ENCODE measurements at regions not wholly inside any gene's neighbourhood (a gene's known extent, or its start where the extent isn't known, plus 50 kb on each side); places are given as distances from the start of the nearest gene placed in this dataset.
"Not testable (repeated sequence)": the region's sequence is repeated elsewhere in the genome, so short reads cannot be mapped to it uniquely, and the experiment has no call there.

DNA sequence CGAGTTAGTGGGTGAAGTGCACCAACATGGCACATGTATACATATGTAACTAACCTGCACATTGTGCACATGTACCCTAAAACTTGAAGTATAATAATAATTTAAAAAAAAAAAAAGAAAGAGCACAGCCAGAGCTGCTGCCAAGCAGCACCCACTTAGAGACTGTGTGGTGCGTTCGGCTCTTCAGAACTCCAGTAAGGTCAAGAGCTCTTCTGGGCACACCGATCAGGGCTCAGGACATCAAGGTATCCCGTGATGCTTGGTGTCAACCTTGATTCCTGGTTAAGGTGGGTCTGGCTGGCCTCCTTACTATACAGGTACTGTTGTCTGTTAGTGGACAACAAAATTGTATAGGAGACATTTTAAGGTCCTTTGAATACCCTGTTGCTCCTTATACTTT is 385.7 kb upstream of the AKR1E2 start:
- DNase-seq (ENCODE audit: low spot score) = no peak

DNA sequence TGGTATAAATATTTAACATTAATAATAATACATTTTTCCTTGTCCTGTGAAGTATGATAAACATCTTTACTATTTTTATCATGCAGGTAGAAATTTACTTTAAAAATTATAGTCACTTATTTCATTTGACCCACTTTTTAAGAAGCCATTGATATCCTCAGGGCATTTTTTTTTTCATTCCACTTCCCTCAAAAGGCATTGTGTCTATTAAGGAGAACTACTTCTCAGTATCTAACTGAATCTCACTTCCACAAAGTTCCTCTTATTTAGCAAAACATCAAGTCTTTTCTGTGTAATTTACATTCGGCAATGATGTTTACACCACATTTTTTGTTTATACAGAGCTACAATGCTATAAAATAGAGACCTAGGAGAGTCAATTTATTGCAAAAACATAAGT is 388.2 kb upstream of the AKR1E2 start:
- DNase-seq (ENCODE audit: low spot score) = no peak

DNA sequence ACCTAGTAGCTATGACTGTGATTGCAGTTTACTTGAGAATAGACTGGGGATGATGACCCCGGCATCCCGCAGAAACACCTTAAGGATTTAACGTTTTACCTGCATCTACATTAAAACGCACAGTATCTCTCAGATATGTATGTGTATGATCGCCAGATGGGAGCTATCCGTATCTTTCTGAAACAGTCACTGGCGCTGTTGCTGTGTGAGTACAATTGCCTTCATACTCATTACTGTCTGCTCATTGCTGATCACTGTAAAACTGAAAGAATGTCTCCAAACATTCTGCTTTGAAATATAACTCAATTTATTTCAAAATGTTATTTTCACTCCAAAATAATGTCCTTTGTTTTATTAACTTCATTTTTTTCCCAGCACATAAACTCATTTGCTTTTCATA is 388.9 kb upstream of the AKR1E2 start:
- DNase-seq (ENCODE audit: low spot score) = no peak

DNA sequence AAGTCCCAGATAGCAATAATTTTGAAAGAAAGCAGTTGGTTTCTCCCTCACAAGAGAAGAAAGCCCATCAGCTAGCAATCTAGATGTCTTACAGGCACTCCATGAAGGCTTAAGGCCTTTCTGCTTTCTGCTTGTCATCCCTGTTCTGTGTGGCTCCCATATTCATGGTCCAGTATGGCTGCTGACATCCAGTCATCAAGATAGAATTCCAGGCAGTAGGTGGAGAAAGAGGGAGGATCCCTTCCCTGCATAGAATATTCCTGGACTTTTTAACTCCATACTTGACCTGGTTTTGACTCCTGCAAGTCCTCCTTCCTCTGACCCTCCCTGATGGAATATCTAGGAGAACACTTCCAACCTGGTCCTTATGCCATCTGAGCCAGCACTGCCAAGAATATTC is 389.9 kb upstream of the AKR1E2 start:
- DNase-seq (ENCODE audit: low spot score) = no peak

- DNase-seq (ENCODE audit: low spot score) = no peak
Observed at GRCh38 chr10:4434516-4435071, 391.4 kb upstream of the AKR1E2 start.

GRCh38 chr10:4434105-4434504 is 391.9 kb upstream of the AKR1E2 start:
- no peak for DNase-seq (ENCODE audit: low spot score)

- DNase-seq (ENCODE audit: low spot score) = no peak
Observed at GRCh38 chr10:4431114-4431863, 394.7 kb upstream of the AKR1E2 start.

DNA sequence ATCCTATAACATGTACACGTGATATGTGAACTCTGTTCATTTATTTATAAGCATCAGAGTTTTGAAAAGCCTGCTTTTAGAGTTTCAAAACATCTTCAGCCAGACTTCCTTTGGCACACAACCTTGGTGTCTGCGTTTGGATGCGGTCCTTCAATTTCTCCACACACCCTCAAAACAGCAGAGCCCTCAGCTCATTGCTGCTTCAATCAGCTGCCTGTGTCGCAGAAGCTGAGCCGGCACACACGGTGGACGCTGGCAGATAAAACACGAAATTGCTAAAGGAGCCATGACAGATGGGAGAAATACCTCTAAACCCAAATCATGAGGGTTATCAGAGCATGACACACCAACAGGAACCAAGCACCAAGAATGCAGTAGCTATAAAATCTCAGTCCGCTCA is 396.4 kb upstream of the AKR1E2 start:
- no peak for DNase-seq (ENCODE audit: low spot score)

DNA sequence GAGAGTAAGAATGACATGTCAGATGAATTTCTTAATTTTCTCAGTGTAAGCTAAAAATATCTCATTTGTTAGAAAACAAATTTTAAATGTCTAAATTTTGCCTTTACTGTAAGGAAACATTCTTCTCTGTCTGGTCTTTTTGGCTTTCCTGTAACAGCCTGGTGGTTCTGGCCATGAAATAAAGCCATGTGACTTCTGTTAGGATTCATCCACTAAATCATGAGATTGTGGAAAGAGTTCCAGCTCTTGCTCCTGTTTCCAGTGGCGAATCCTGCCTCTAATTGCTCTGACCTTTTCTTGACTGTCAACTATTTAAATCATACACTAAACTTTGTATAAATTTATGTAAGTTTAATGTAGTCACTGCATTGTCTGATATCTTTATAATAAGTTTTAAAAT is 398.5 kb upstream of the AKR1E2 start:
- DNase-seq (ENCODE audit: low spot score) = no peak

- no peak for DNase-seq (ENCODE audit: low spot score)
Observed at GRCh38 chr10:4426866-4427265, 399.1 kb upstream of the AKR1E2 start.

- no peak for DNase-seq (ENCODE audit: low spot score)
Observed at GRCh38 chr10:4409319-4409718, 416.7 kb upstream of the AKR1E2 start.

DNA sequence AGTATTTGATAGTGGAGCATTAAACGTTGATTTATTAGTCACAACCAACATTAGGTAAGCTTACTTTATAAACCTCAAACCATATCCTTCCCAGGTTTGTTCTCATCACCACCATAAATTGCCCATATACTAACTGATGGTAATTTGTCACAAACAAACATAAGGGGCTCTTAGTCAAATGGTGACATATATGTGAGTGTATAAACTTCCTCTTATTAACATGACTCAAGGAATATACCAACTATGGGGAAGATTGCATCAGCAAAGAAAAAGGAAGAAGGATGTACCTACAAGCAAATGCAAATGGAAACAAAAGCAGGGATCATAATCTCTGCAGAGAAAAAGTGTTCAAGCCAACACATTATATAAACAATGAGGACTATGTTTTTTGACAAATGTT is 418.2 kb upstream of the AKR1E2 start:
- no peak for DNase-seq (ENCODE audit: low spot score)

- DNase-seq (ENCODE audit: low spot score) = no peak
Observed at GRCh38 chr10:4405828-4406227, 420.2 kb upstream of the AKR1E2 start.

- no peak for DNase-seq (ENCODE audit: low spot score)
Observed at GRCh38 chr10:4403638-4404252, 422.3 kb upstream of the AKR1E2 start.

GRCh38 chr10:4401080-4401479 is 424.9 kb upstream of the AKR1E2 start:
- DNase-seq (ENCODE audit: low spot score) = not testable (repeated sequence)

DNA sequence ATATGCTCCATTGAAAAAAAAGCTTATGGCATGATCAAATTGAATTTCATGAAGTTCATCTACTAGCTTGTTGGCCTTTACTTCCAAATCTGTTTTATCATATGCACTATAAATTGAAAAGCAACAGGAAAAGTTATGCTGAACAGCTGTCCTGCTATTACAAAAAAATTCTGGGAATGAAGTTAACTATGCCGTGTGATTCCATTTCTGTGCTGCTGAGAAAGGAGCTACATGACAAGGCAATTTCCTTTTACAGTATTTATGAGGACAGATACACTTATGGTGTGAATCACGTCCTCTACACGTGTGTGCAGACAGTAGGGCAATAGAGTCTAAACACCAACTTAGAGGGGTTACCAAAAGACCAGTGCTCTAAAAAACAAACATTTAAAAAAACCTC is 426.5 kb upstream of the AKR1E2 start:
- DNase-seq (ENCODE audit: low spot score) = no peak

DNA sequence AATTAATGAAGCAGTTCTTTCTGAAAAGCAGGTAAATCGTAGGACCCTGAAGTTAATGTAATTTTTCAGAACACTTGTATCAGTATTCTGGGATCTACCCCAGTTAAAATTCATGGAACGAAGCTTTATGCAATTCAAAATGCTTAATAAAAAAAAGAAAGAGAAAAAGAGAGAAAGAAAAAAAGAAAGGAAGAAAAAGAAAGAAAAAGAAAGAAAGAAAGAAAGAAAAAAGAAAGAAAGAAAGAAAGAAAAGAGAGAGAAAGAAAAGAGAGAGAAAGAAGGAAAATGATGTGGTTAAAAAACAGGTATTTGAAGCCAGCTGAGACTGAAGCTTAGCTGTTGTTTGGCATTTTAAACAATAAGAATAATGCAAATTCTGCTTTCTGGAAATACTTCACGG is 427.4 kb upstream of the AKR1E2 start:
- DNase-seq (ENCODE audit: low spot score) = no peak

- DNase-seq (ENCODE audit: low spot score) = no peak
Observed at GRCh38 chr10:4397337-4397736, 428.7 kb upstream of the AKR1E2 start.

DNA sequence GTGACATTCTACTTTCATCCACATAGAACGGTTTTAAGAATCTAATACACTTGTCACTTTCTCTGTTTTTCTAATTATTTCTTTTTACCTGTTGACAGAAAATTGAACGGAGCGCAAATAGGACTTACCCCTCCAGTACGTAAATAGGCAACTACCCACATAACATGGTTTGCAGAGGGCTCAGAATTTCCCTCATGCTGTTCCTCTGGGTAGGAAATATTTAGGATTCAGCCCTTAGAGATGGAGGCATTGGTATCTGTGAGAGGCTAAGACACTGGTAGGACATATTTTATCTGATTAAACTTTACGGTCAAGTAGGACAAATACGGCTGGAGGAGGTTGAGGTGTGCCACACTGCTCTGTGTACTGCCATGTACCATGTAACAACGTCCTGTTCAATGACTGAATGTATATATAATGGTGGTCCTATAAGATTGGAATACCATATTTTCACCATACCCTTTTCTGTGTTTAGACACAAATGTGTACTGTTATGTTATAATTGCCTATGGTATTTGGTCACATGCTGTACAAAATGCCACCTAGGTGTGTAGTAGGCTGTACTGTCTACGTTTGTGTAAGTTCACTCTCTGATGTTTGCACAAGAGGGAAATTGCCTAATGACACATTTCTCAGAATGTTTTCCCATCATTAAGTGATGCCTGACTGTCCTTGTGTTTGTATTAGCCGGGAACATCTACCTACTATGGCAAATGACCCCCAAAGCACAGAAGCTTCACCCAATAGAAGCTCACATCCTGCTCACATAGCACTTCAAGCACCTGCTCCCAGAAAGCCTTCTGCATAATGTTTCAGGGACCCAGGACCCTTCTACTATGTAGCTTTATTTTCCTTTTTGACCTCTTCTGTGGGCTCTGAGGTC is 429.4 kb upstream of the AKR1E2 start:
- no peak for DNase-seq (ENCODE audit: low spot score)

DNA sequence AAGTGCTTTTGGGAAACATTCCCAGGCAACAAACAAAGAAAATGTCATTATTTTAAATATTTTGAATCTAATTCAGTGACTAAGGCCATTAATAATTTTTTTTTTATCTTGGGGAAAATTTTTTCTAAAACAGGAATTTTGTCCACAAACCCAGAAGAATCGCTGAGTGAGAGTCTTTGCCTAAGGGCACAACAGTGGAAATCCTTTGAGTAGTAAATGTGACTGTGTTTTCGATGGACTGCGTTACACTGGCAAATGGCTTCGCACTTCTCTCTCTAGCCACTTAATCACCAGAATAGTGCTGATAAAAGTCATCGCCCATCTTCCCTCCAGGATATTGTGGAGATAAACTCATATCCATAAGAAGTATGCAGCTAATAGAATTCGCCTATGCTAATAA is 430.3 kb upstream of the AKR1E2 start:
- no peak for DNase-seq (ENCODE audit: low spot score)

DNA sequence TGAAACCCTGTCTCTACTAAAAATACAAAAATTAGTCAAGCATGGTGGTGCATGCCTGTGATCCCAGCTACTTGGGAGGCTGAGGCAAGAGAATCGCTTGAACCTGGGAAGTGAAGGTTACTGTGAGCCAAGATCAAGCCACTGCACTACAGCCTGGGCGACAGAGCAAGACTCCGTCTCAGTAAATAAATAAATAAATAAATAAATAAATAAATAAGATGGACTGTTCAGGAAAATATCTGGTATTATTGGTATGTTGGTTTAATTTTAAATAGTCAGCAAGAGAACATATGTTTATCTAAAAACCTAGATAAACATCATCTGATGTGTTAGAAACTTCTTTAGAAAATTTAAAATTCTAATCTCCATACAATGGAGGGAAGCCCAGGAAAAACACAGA is 431.6 kb upstream of the AKR1E2 start:
- DNase-seq (ENCODE audit: low spot score) = not testable (repeated sequence)

DNA sequence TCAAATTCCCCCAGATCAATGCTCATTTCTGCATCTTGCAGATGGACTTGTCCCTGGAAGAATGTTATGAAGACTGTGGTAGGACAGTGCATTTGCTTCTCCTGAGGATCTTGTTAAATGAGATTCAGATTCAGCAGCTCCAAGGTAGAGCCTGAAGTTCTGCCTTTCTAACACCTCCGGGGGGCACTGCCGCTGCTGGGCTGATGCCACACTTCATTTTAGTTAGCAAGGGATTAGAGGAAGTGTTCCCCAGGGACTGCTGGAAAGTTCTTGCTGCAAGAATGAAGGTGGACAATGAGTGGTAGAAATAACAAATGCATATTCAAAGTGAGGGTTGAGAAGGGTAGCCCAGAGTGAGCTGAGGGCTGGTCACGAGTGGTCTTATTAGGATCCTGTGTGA is 434.3 kb upstream of the AKR1E2 start:
- no peak for DNase-seq (ENCODE audit: low spot score)

DNA sequence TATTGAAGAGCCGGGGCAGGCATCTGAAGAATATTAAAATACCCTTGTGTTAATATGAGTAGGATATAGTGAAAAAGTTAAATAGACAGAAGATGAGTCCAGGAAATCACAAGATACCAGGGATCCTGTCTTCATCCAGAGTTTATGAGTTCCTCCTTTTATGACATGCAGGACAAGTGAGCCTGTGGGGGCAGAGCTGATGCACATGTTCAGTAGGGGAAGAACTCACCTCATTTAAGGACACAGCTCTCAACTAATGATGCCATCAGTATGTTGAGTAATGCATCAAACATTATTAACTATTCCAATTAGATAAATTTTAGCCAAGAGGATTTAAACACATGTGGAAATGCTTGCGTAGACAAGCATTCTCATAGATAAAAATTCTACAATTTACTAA is 435.8 kb upstream of the AKR1E2 start:
- no peak for DNase-seq (ENCODE audit: low spot score)
